ENCODE measurements at regions not wholly inside any gene's neighbourhood (a gene's known extent, or its start where the extent isn't known, plus 50 kb on each side); places are given as distances from the start of the nearest gene placed in this dataset.

GRCh38 chr4:180455226-180455625, 1788.0 kb upstream of the TENM3 start:
- H3K27ac ChIP-seq = peak overlapping the region; percentile 49
- no peaks in the 10 kb centered on the region for H3K9me3 ChIP-seq (ENCODE audit: severe bottlenecking)
- TF ChIP-seq CTCF (IDR thresholded peaks at IDR 0.05; ENCODE audit: low read depth, low read length) = no peak
- H3K4me3 ChIP-seq (ENCODE audit: low read depth, low read length) = no peak overlapping the region
- no peaks in the 10 kb centered on the region for H3K27me3 ChIP-seq (ENCODE audit: insufficient read depth, low read depth, severe bottlenecking)
- no peaks in the 10 kb centered on the region for H3K36me3 ChIP-seq
- no peak for DNase-seq

- DNase-seq = no peak
- H3K9me3 ChIP-seq (ENCODE audit: severe bottlenecking) = no peaks in the 10 kb centered on the region
- TF ChIP-seq CTCF (IDR thresholded peaks at IDR 0.05; ENCODE audit: low read depth, low read length) = 0 out of 2 replicates have a peak, but pooled peaks have one; percentile 7
- no peak overlapping the region for H3K4me3 ChIP-seq (ENCODE audit: low read depth, low read length)
- no peak overlapping the region for H3K27ac ChIP-seq
- no peaks in the 10 kb centered on the region for H3K36me3 ChIP-seq
- no peaks in the 10 kb centered on the region for H3K27me3 ChIP-seq (ENCODE audit: insufficient read depth, low read depth, severe bottlenecking)
Observed at GRCh38 chr4:180456928-180457327, 1786.3 kb upstream of the TENM3 start.

GRCh38 chr4:180462116-180462515, 1781.1 kb upstream of the TENM3 start:
- no peak overlapping the region for H3K4me3 ChIP-seq (ENCODE audit: low read depth, low read length)
- no peak for TF ChIP-seq CTCF (IDR thresholded peaks at IDR 0.05; ENCODE audit: low read depth, low read length)
- H3K27me3 ChIP-seq (ENCODE audit: insufficient read depth, low read depth, severe bottlenecking) = no peaks in the 10 kb centered on the region
- no peak overlapping the region for H3K27ac ChIP-seq
- no peaks in the 10 kb centered on the region for H3K9me3 ChIP-seq (ENCODE audit: severe bottlenecking)
- H3K36me3 ChIP-seq = no peaks in the 10 kb centered on the region
- DNase-seq = no peak

GRCh38 chr4:180465364-180465763, 1777.8 kb upstream of the TENM3 start:
- Histone ChIP-seq H3K36me3 (no peaks in the 10 kb centered on the region), H3K9me3 (ENCODE audit: severe bottlenecking) (peaks cover 3% of the 10 kb centered on the region)
- no peak for TF ChIP-seq CTCF (IDR thresholded peaks at IDR 0.05; ENCODE audit: low read depth, low read length)

GRCh38 chr4:180483036-180483435, 1760.2 kb upstream of the TENM3 start:
- H3K9me3 ChIP-seq (ENCODE audit: severe bottlenecking) = no peaks in the 10 kb centered on the region
- H3K36me3 ChIP-seq = no peaks in the 10 kb centered on the region
- no peak overlapping the region for H3K27ac ChIP-seq
- no peak for DNase-seq
- no peaks in the 10 kb centered on the region for H3K27me3 ChIP-seq (ENCODE audit: insufficient read depth, low read depth, severe bottlenecking)
- TF ChIP-seq CTCF (IDR thresholded peaks at IDR 0.05; ENCODE audit: low read depth, low read length) = no peak
- no peak overlapping the region for H3K4me3 ChIP-seq (ENCODE audit: low read depth, low read length)

More at GRCh38 chr4:180465364-180465763, 1777.8 kb upstream of the TENM3 start:
- Histone ChIP-seq H3K27me3 (ENCODE audit: insufficient read depth, low read depth, severe bottlenecking) (no peaks in the 10 kb centered on the region), H3K4me3 (ENCODE audit: low read depth, low read length) (no peak overlapping the region), H3K27ac (no peak overlapping the region)
- no peak for DNase-seq

- Histone ChIP-seq H3K4me3 (ENCODE audit: low read depth, low read length) (no peak overlapping the region), H3K27me3 (ENCODE audit: insufficient read depth, low read depth, severe bottlenecking) (no peaks in the 10 kb centered on the region), H3K36me3 (no peaks in the 10 kb centered on the region), H3K9me3 (ENCODE audit: severe bottlenecking) (no peaks in the 10 kb centered on the region), H3K27ac (no peak overlapping the region)
- DNase-seq = no peak
- TF ChIP-seq CTCF (IDR thresholded peaks at IDR 0.05; ENCODE audit: low read depth, low read length) = no peak
Observed at GRCh38 chr4:180485407-180485806, 1757.8 kb upstream of the TENM3 start.
